Left ventricle myocardium inferior (tissue), 1 donor: ENCODE measurements at regions not wholly inside any gene's neighbourhood (a gene's known extent, or its start where the extent isn't known, plus 50 kb on each side); places are given as distances from the start of the nearest gene placed in this dataset.

Experiments used
- DNase-seq: peaks from one replicate; pipeline ENCODE4 v3.0.0-alpha.2; 2020
- H3K27ac ChIP-seq: fragments of 200-600 bp; replicated peaks from 2 replicates; pipeline ENCODE4 v1.8.0; 2021
- H3K27me3 ChIP-seq: fragments of 200-600 bp; 2 replicates; pipeline ENCODE4 v1.8.0; 2021; ENCODE audit warnings: low read depth
- H3K36me3 ChIP-seq: fragments of 200-600 bp; 2 replicates; pipeline ENCODE4 v1.8.0; 2021
- H3K4me1 ChIP-seq: fragments of 200-600 bp; 2 replicates; pipeline ENCODE4 v1.8.0; 2021
- H3K4me3 ChIP-seq: fragments of 200-600 bp; 2 replicates; pipeline ENCODE4 v1.8.0; 2021; ENCODE audit warnings: mild to moderate bottlenecking, moderate library complexity
- H3K9me3 ChIP-seq: fragments of 200-600 bp; replicated peaks from 2 replicates; pipeline ENCODE4 v1.8.0; 2021
- intact Hi-C: fragments of 100-400 bp; cut with micrococcal nuclease; formaldehyde crosslinking; loops from one replicate; pipeline ENCODE4 v1.11.0; 2022
- TF ChIP-seq, protein P1 (sequence below): fragments of 200-600 bp; IDR thresholded peaks from 2 replicates; pipeline ENCODE4 v1.8.0; 2021; ENCODE audit warnings: antibody characterized with exemption, mild to moderate bottlenecking, borderline replicate concordance
- donor health status: DM: no; HTN: yes; CAD: no; lungs with severe emphysema.

DNA sequence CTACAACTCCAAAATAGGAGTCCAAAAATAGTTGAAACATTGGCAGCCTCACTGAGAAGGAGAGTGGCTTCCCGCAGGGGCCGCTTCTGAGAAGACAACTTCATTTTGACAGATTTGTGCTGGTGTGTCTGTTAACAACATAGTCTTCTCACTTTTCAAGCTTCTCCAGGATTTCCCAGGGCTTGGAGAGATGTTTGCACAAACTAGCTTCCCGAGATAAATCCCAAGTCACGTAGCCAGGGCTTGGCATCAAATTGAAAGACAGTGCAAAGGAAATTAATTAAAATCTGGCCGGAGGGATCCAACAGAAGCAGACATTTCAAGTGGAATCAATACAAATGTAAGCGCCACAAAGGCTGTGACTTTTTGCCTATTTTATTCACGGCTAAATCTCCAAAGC is 630.2 kb downstream of the DHX35 start:
- Histone ChIP-seq H3K4me3 (no peak overlapping the region), H3K36me3 (no peaks in the 10 kb centered on the region), H3K4me1 (peaks cover 8% of the 10 kb centered on the region), H3K27me3 (peaks cover 33% of the 10 kb centered on the region), H3K9me3 (no peaks in the 10 kb centered on the region), H3K27ac (no peak overlapping the region)
- no peak for DNase-seq
- TF ChIP-seq, protein P1, sequence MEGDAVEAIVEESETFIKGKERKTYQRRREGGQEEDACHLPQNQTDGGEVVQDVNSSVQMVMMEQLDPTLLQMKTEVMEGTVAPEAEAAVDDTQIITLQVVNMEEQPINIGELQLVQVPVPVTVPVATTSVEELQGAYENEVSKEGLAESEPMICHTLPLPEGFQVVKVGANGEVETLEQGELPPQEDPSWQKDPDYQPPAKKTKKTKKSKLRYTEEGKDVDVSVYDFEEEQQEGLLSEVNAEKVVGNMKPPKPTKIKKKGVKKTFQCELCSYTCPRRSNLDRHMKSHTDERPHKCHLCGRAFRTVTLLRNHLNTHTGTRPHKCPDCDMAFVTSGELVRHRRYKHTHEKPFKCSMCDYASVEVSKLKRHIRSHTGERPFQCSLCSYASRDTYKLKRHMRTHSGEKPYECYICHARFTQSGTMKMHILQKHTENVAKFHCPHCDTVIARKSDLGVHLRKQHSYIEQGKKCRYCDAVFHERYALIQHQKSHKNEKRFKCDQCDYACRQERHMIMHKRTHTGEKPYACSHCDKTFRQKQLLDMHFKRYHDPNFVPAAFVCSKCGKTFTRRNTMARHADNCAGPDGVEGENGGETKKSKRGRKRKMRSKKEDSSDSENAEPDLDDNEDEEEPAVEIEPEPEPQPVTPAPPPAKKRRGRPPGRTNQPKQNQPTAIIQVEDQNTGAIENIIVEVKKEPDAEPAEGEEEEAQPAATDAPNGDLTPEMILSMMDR, result no peak
- intact Hi-C loops, result no loop called here

DNA sequence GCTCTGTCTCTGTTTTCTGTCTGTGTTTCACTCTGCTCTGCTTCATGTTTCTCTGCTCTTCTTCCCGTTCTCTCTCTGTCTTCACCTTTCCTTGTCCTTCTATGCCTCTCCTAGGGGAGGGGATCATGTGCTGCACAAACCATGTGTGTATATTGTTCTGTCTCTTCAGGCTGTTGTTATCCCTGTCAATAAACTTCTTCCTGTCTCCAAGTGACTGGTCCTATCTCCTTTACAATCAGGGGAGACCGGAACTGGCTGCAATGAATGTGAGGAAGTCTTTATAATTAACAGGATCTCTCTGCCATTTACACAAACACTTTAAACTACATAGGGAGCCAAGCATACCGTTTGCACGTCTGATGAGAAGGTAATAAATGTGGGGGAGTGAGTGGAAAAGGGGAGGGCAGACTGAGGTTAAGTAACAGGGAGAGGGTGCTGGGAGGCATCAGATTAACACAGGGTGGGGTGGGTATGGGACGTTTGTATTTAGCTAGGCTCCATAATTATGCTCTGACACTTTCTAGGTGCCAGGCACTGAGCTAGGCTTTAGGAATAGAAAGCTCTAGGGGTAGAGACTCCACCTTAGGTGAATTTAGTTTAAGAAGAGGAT is 626.1 kb downstream of the DHX35 start:
- Histone ChIP-seq H3K36me3 (no peaks in the 10 kb centered on the region), H3K4me1 (peaks cover 8% of the 10 kb centered on the region), H3K4me3 (no peak overlapping the region), H3K27ac (no peak overlapping the region), H3K27me3 (peaks cover 31% of the 10 kb centered on the region), H3K9me3 (no peaks in the 10 kb centered on the region)
- intact Hi-C loops, result no loop called here
- TF ChIP-seq, protein P1, result no peak
- no peak for DNase-seq

DNA sequence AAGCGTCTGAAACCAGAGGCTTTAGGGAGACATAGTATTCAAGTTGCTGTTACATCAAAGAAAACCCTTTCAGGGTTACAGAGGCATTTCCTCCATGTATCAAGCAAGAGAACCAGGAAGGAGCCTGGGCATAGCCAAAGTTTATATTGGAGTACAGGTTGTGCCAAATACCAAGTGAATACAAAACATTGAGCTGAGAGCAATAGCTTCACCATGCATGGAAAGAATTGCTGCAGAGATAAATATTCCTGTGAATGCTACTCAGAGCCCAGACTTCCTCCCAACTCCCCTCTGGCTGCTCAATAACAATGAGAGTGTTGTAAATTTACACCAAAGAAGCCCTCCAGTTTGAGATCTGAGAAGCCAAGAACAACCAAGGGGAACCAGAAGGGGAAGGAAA is 618.9 kb downstream of the DHX35 start:
- no peaks in the 10 kb centered on the region for H3K4me1 ChIP-seq
- TF ChIP-seq, protein P1, result no peak
- H3K4me3 ChIP-seq, result no peak overlapping the region
- intact Hi-C loops, result no loop called here
- no peak overlapping the region for H3K27ac ChIP-seq
- H3K36me3 ChIP-seq, result no peaks in the 10 kb centered on the region
- DNase-seq, result no peak
- H3K27me3 ChIP-seq, result peaks cover 11% of the 10 kb centered on the region
- peaks cover 4% of the 10 kb centered on the region for H3K9me3 ChIP-seq

DNA sequence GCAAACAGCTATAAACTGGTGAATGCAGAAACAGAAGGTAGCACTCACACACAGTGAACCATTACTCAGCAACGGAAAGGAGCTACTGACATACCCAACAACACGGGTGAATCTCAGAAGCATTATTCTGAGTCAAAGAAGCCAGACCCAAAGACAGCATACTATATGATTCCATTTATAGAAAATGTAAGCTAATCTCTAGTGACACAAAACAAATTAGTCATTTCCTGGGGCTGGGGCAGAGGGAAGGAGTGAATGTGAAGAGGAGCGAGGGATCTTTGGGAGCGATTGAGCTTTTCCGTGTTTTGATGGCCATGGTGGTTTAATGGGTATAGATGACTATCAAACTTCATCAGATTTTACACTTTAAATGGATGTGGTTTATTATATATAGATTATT is 614.6 kb downstream of the DHX35 start:
- intact Hi-C loops, result no loop called here
- TF ChIP-seq, protein P1, result no peak
- Histone ChIP-seq H3K4me1 (no peaks in the 10 kb centered on the region), H3K36me3 (no peaks in the 10 kb centered on the region), H3K4me3 (no peak overlapping the region), H3K27ac (no peak overlapping the region), H3K27me3 (peaks cover 39% of the 10 kb centered on the region), H3K9me3 (peaks cover 17% of the 10 kb centered on the region)
- no peak for DNase-seq

DNA sequence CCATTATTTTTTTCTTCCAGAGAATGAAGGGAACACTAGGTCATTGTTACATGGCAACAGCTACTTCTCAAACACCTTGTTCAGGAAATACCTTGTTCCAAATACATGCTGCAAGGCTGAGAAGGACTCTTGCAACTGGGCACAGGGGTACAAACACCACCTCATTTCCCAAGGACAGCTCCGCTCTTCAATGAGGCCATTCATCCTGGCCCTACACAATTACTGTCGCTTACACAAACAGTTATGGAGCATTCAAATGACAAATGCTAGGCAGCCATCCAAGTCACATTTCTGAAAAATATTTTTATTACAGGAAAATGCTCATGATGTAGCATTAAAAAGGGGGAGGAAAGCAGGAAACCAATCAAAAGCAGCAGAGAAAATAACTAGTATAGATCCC is 611.9 kb downstream of the DHX35 start:
- Histone ChIP-seq H3K36me3 (no peaks in the 10 kb centered on the region), H3K27ac (no peak overlapping the region), H3K4me1 (no peaks in the 10 kb centered on the region), H3K4me3 (no peak overlapping the region), H3K27me3 (peaks cover 46% of the 10 kb centered on the region), H3K9me3 (peaks cover 17% of the 10 kb centered on the region)
- TF ChIP-seq, protein P1, result no peak
- DNase-seq, result no peak
- intact Hi-C loops, result no loop called here
